ENCODE measurements at regions not wholly inside any gene's neighbourhood (a gene's known extent, or its start where the extent isn't known, plus 50 kb on each side); places are given as distances from the start of the nearest gene placed in this dataset.

DNA sequence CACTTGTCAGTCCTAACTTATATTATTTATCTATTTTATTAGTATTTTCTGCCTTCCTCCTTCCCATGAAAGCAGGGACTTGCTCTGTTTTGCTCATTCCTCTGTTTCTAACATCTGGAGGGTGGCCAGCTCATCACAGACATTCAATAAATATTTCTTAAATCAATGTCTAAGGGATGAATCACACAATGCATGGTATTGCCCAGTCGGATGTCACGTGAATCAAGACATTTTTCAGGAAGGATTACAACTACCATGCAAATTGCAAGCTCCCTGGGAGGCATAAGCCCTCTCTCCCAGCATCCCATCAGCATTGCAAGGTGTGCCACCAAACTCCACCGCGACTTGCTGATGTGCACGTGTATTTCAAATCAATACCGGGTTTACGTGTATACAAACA is 146.6 kb upstream of the RNF32 start:
- Mint-ChIP-seq H3K4me1 (0 out of 3 replicates have a peak, but pooled peaks cover 3% of the 10 kb centered on the region), H3K27me3 (ENCODE audit: insufficient read depth, low read depth, poor library complexity) (no peaks in the 10 kb centered on the region), H3K36me3 (ENCODE audit: low read depth) (no peaks in the 10 kb centered on the region), H3K9me3 (no peaks in the 10 kb centered on the region), H3K27ac (no peak overlapping the region), H3K4me3 (no peak overlapping the region)
- no peak overlapping the region for H3K27ac ChIP-seq (ENCODE audit: low read depth)
- H4K20me1 ChIP-seq (replicated peaks; ENCODE audit: insufficient read depth) = no peaks in the 10 kb centered on the region
- no peak overlapping the region for H3K4me3 ChIP-seq
- ATAC-seq (no peak), DNase-seq (ENCODE audit: low spot score) (no peak)
- no peak overlapping the region for H2AFZ ChIP-seq
- H3K4me1 ChIP-seq (ENCODE audit: insufficient read depth) = no peaks in the 10 kb centered on the region
- TF ChIP-seq STAT1 (IDR thresholded peaks at IDR 0.05; ENCODE audit: unreplicated experiment) (no peak), ZNF114 (CRISPR knock-in tag; IDR thresholded peaks at IDR 0.05) (no peak), ZNF331 (CRISPR knock-in tag; IDR thresholded peaks at IDR 0.05; ENCODE audit: low read depth) (no peak), EZH2phosphoT487 (IDR thresholded peaks at IDR 0.05; ENCODE audit: unreplicated experiment) (no peak), CREB1 (CRISPR knock-in tag; IDR thresholded peaks at IDR 0.05; ENCODE audit: low read depth) (no peak), JUNB (IDR thresholded peaks at IDR 0.05; ENCODE audit: unreplicated experiment) (no peak), EZH2 (IDR thresholded peaks at IDR 0.05; ENCODE audit: low read depth, unreplicated experiment) (no peak), NANOG (IDR thresholded peaks at IDR 0.05; ENCODE audit: borderline replicate concordance) (no peak), POLR2AphosphoS5 (IDR thresholded peaks at IDR 0.05; ENCODE audit: low read depth) (no peak), REST (IDR thresholded peaks at IDR 0.05; ENCODE audit: unreplicated experiment) (no peak)
- TF ChIP-seq, protein P1, sequence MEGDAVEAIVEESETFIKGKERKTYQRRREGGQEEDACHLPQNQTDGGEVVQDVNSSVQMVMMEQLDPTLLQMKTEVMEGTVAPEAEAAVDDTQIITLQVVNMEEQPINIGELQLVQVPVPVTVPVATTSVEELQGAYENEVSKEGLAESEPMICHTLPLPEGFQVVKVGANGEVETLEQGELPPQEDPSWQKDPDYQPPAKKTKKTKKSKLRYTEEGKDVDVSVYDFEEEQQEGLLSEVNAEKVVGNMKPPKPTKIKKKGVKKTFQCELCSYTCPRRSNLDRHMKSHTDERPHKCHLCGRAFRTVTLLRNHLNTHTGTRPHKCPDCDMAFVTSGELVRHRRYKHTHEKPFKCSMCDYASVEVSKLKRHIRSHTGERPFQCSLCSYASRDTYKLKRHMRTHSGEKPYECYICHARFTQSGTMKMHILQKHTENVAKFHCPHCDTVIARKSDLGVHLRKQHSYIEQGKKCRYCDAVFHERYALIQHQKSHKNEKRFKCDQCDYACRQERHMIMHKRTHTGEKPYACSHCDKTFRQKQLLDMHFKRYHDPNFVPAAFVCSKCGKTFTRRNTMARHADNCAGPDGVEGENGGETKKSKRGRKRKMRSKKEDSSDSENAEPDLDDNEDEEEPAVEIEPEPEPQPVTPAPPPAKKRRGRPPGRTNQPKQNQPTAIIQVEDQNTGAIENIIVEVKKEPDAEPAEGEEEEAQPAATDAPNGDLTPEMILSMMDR (conservative IDR thresholded peaks at IDR 0.05; ENCODE audit: low read depth in 2 of 2) = no peak
- TF ChIP-seq, protein P2, sequence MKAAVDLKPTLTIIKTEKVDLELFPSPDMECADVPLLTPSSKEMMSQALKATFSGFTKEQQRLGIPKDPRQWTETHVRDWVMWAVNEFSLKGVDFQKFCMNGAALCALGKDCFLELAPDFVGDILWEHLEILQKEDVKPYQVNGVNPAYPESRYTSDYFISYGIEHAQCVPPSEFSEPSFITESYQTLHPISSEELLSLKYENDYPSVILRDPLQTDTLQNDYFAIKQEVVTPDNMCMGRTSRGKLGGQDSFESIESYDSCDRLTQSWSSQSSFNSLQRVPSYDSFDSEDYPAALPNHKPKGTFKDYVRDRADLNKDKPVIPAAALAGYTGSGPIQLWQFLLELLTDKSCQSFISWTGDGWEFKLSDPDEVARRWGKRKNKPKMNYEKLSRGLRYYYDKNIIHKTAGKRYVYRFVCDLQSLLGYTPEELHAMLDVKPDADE (IDR thresholded peaks at IDR 0.05) = no peak
- TF ChIP-seq, protein P3, sequence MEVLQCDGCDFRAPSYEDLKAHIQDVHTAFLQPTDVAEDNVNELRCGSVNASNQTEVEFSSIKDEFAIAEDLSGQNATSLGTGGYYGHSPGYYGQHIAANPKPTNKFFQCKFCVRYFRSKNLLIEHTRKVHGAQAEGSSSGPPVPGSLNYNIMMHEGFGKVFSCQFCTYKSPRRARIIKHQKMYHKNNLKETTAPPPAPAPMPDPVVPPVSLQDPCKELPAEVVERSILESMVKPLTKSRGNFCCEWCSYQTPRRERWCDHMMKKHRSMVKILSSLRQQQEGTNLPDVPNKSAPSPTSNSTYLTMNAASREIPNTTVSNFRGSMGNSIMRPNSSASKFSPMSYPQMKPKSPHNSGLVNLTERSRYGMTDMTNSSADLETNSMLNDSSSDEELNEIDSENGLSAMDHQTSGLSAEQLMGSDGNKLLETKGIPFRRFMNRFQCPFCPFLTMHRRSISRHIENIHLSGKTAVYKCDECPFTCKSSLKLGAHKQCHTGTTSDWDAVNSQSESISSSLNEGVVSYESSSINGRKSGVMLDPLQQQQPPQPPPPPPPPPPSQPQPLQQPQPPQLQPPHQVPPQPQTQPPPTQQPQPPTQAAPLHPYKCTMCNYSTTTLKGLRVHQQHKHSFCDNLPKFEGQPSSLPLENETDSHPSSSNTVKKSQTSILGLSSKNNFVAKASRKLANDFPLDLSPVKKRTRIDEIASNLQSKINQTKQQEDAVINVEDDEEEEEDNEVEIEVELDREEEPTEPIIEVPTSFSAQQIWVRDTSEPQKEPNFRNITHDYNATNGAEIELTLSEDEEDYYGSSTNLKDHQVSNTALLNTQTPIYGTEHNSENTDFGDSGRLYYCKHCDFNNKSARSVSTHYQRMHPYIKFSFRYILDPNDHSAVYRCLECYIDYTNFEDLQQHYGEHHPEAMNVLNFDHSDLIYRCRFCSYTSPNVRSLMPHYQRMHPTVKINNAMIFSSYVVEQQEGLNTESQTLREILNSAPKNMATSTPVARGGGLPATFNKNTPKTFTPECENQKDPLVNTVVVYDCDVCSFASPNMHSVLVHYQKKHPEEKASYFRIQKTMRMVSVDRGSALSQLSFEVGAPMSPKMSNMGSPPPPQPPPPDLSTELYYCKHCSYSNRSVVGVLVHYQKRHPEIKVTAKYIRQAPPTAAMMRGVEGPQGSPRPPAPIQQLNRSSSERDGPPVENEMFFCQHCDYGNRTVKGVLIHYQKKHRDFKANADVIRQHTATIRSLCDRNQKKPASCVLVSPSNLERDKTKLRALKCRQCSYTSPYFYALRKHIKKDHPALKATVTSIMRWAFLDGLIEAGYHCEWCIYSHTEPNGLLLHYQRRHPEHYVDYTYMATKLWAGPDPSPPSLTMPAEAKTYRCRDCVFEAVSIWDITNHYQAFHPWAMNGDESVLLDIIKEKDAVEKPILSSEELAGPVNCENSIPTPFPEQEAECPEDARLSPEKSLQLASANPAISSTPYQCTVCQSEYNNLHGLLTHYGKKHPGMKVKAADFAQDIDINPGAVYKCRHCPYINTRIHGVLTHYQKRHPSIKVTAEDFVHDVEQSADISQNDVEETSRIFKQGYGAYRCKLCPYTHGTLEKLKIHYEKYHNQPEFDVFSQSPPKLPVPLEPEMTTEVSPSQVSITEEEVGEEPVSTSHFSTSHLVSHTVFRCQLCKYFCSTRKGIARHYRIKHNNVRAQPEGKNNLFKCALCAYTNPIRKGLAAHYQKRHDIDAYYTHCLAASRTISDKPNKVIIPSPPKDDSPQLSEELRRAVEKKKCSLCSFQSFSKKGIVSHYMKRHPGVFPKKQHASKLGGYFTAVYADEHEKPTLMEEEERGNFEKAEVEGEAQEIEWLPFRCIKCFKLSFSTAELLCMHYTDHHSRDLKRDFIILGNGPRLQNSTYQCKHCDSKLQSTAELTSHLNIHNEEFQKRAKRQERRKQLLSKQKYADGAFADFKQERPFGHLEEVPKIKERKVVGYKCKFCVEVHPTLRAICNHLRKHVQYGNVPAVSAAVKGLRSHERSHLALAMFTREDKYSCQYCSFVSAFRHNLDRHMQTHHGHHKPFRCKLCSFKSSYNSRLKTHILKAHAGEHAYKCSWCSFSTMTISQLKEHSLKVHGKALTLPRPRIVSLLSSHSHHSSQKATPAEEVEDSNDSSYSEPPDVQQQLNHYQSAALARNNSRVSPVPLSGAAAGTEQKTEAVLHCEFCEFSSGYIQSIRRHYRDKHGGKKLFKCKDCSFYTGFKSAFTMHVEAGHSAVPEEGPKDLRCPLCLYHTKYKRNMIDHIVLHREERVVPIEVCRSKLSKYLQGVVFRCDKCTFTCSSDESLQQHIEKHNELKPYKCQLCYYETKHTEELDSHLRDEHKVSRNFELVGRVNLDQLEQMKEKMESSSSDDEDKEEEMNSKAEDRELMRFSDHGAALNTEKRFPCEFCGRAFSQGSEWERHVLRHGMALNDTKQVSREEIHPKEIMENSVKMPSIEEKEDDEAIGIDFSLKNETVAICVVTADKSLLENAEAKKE (CRISPR knock-in tag; IDR thresholded peaks at IDR 0.05) = no peak
- H3K36me3 ChIP-seq (ENCODE audit: insufficient read depth) = no peaks in the 10 kb centered on the region
- no peak overlapping the region for H3K4me2 ChIP-seq
- H3F3A ChIP-seq (replicated peaks; ENCODE audit: low read depth) = no peaks in the 10 kb centered on the region
- no peaks in the 10 kb centered on the region for H3K27me3 ChIP-seq (ENCODE audit: insufficient read depth)
- H3K9me2 ChIP-seq (ENCODE audit: insufficient read depth) = no peaks in the 10 kb centered on the region
- H3K79me2 ChIP-seq (replicated peaks; ENCODE audit: insufficient read depth) = no peaks in the 10 kb centered on the region

Data from GM23338 (cell line).